ENCODE measurements at regions not wholly inside any gene's neighbourhood (a gene's known extent, or its start where the extent isn't known, plus 50 kb on each side); places are given as distances from the start of the nearest gene placed in this dataset.

GRCh38 chr1:5765997-5766913 lies 226.0 kb downstream of the NPHP4 start:
- no peak for DNase-seq

- no peak for DNase-seq
Observed at GRCh38 chr1:5765483-5765882, 226.7 kb downstream of the NPHP4 start.

- no peak for DNase-seq
Observed at GRCh38 chr1:5764959-5765358, 227.3 kb downstream of the NPHP4 start.

- no peak for DNase-seq
Observed at GRCh38 chr1:5764464-5764863, 227.8 kb downstream of the NPHP4 start.

- no peak for DNase-seq
Observed at GRCh38 chr1:5763696-5764370, 228.4 kb downstream of the NPHP4 start.

GRCh38 chr1:5758859-5759578 lies 233.2 kb downstream of the NPHP4 start:
- no peak for DNase-seq

GRCh38 chr1:5758000-5758858 lies 234.0 kb downstream of the NPHP4 start:
- no peak for DNase-seq

- DNase-seq: no peak
Observed at GRCh38 chr1:5757187-5757805, 234.9 kb downstream of the NPHP4 start.

GRCh38 chr1:5756434-5757186 lies 235.6 kb downstream of the NPHP4 start:
- DNase-seq: no peak

GRCh38 chr1:5755552-5756125 lies 236.6 kb downstream of the NPHP4 start:
- no peak for DNase-seq

- no peak for DNase-seq
Observed at GRCh38 chr1:5754817-5755551, 237.2 kb downstream of the NPHP4 start.

- DNase-seq: no peak
Observed at GRCh38 chr1:5753549-5754421, 238.4 kb downstream of the NPHP4 start.

GRCh38 chr1:5752746-5753548 lies 239.3 kb downstream of the NPHP4 start:
- DNase-seq: no peak

GRCh38 chr1:5751833-5752745 lies 240.1 kb downstream of the NPHP4 start:
- no peak for DNase-seq

- no peak for DNase-seq
Observed at GRCh38 chr1:5751163-5751540, 241.1 kb downstream of the NPHP4 start.

GRCh38 chr1:5750186-5751162 lies 241.8 kb downstream of the NPHP4 start:
- DNase-seq: no peak
